A673 (cell line): ENCODE measurements at regions not wholly inside any gene's neighbourhood (a gene's known extent, or its start where the extent isn't known, plus 50 kb on each side); places are given as distances from the start of the nearest gene placed in this dataset.

ENCODE experiments used
- EZH2 ChIP-seq: fragments of 200-600 bp; sonication (generic); IDR thresholded peaks from 2 replicates; pipeline ENCODE4 v1.6.1; 2017; ENCODE audit warnings: borderline replicate concordance, low read depth, mild to moderate bottlenecking, mixed read lengths, antibody characterized with exemption, low read length; ENCODE audit not compliant: poor library complexity, severe bottlenecking
- TF ChIP-seq, protein P1 (sequence below): fragments of 300-800, 200-600 bp; sonication (generic); conservative IDR thresholded peaks from 2 replicates; pipeline ENCODE4 v1.5.1; 2017; ENCODE audit warnings: low read depth, mild to moderate bottlenecking, antibody characterized with exemption, low read length, moderate library complexity, mixed read lengths

GRCh38 chr12:34404377-34405285, 382.3 kb downstream of the ALG10 start:
- TF ChIP-seq, protein P1, sequence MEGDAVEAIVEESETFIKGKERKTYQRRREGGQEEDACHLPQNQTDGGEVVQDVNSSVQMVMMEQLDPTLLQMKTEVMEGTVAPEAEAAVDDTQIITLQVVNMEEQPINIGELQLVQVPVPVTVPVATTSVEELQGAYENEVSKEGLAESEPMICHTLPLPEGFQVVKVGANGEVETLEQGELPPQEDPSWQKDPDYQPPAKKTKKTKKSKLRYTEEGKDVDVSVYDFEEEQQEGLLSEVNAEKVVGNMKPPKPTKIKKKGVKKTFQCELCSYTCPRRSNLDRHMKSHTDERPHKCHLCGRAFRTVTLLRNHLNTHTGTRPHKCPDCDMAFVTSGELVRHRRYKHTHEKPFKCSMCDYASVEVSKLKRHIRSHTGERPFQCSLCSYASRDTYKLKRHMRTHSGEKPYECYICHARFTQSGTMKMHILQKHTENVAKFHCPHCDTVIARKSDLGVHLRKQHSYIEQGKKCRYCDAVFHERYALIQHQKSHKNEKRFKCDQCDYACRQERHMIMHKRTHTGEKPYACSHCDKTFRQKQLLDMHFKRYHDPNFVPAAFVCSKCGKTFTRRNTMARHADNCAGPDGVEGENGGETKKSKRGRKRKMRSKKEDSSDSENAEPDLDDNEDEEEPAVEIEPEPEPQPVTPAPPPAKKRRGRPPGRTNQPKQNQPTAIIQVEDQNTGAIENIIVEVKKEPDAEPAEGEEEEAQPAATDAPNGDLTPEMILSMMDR, result no peak
- TF ChIP-seq EZH2, result no peak
